Right lung (tissue), 2 donors: ENCODE measurements at regions not wholly inside any gene's neighbourhood (a gene's known extent, or its start where the extent isn't known, plus 50 kb on each side); places are given as distances from the start of the nearest gene placed in this dataset.
"Not testable (repeated sequence)": the region's sequence is repeated elsewhere in the genome, so short reads cannot be mapped to it uniquely, and the experiment has no call there.

ENCODE experiments used
- DNase-seq, 2 donors: peaks; one replicate each; pipeline ENCODE4 v3.0.0-alpha.2; 2013

GRCh38 chr13:44711706-44712105, 135.6 kb upstream of the TSC22D1 start:
- DNase-seq = no peak

- DNase-seq = no peak
Measured at GRCh38 chr13:44710576-44710975, 134.4 kb upstream of the TSC22D1 start.

GRCh38 chr13:44704811-44705210, 128.7 kb upstream of the TSC22D1 start:
- not testable (repeated sequence) for DNase-seq

- no peak for DNase-seq
Measured at GRCh38 chr13:44703371-44703770, 127.2 kb upstream of the TSC22D1 start.

- no peak for DNase-seq
Measured at GRCh38 chr13:44698066-44698465, 121.9 kb upstream of the TSC22D1 start.

- no peak for DNase-seq
Measured at GRCh38 chr13:44697058-44697457, 120.9 kb upstream of the TSC22D1 start.

GRCh38 chr13:44695520-44695919, 119.4 kb upstream of the TSC22D1 start:
- no peak for DNase-seq

- DNase-seq = no peak
Measured at GRCh38 chr13:44694842-44695241, 118.7 kb upstream of the TSC22D1 start.

- no peak for DNase-seq
Measured at GRCh38 chr13:44694291-44694690, 118.2 kb upstream of the TSC22D1 start.

- no peak for DNase-seq
Measured at GRCh38 chr13:44693156-44693764, 117.1 kb upstream of the TSC22D1 start.

- no peak for DNase-seq
Measured at GRCh38 chr13:44692173-44692713, 116.1 kb upstream of the TSC22D1 start.

- DNase-seq = no peak
Measured at GRCh38 chr13:44690376-44690775, 114.2 kb upstream of the TSC22D1 start.

- DNase-seq = no peak
Measured at GRCh38 chr13:44688652-44689051, 112.5 kb upstream of the TSC22D1 start.

- DNase-seq = no peak
Measured at GRCh38 chr13:44686531-44686934, 110.4 kb upstream of the TSC22D1 start.

GRCh38 chr13:44685641-44686040, 109.5 kb upstream of the TSC22D1 start:
- DNase-seq = no peak

- not testable (repeated sequence) for DNase-seq
Measured at GRCh38 chr13:44682416-44682815, 106.3 kb upstream of the TSC22D1 start.

- no peak for DNase-seq
Measured at GRCh38 chr13:44680746-44681355, 104.7 kb upstream of the TSC22D1 start.

- DNase-seq = no peak
Measured at GRCh38 chr13:44679597-44679996, 103.5 kb upstream of the TSC22D1 start.

GRCh38 chr13:44678197-44678596, 102.1 kb upstream of the TSC22D1 start:
- DNase-seq = no peak

GRCh38 chr13:44676534-44676933, 100.4 kb upstream of the TSC22D1 start:
- DNase-seq = no peak

- no peak for DNase-seq
Measured at GRCh38 chr13:44669534-44669933, 93.4 kb upstream of the TSC22D1 start.

GRCh38 chr13:44668688-44669087, 92.6 kb upstream of the TSC22D1 start:
- DNase-seq = no peak

- no peak for DNase-seq
Measured at GRCh38 chr13:44667943-44668342, 91.8 kb upstream of the TSC22D1 start.

GRCh38 chr13:44666538-44666937, 90.4 kb upstream of the TSC22D1 start:
- DNase-seq = not testable (repeated sequence)
